Keratinocyte (primary cell): ENCODE measurements at regions not wholly inside any gene's neighbourhood (a gene's known extent, or its start where the extent isn't known, plus 50 kb on each side); places are given as distances from the start of the nearest gene placed in this dataset.

Source experiments
- DNase-seq: peaks from one replicate; pipeline ENCODE4 v3.0.0-alpha.2; 2011; ENCODE audit warnings: low read depth, missing footprints, low spot score
- FAIRE-seq: peaks from 2 replicates; lab custom pipeline; 2011; peaks lifted over from hg19 to GRCh38; lab: Jason Lieb, UNC
- H2AFZ ChIP-seq: 2 replicates; pipeline ENCODE4 v1.6.0; 2012; ENCODE audit warnings: low read length, control low read depth, inconsistent platforms; ENCODE audit not compliant: control insufficient read depth
- H3K27ac ChIP-seq: 2 replicates; pipeline ENCODE4 v1.5.1; 2011; ENCODE audit warnings: low read length; ENCODE audit not compliant: control insufficient read depth, insufficient read depth
- H3K27me3 ChIP-seq: 3 replicates; pipeline ENCODE4 v1.6.0; 2011; ENCODE audit warnings: low read length; ENCODE audit not compliant: control insufficient read depth, insufficient read depth; ENCODE audit errors: extremely low read depth
- H3K36me3 ChIP-seq, 2 experiments: 2 replicates in 1 of 2; 3 replicates in 1 of 2; pipeline ENCODE4 v1.5.1; 2011; ENCODE audit warnings: low read length in 2 of 2, mild to moderate bottlenecking in 1 of 2; ENCODE audit not compliant: control insufficient read depth in 2 of 2, insufficient read depth in 2 of 2; ENCODE audit errors: extremely low read depth in 1 of 2
- H3K4me1 ChIP-seq: 3 replicates; pipeline ENCODE4 v1.5.1; 2011; ENCODE audit warnings: low read length; ENCODE audit not compliant: control insufficient read depth, insufficient read depth; ENCODE audit errors: extremely low read depth
- H3K4me2 ChIP-seq: 3 replicates; pipeline ENCODE4 v1.6.0; 2011; ENCODE audit warnings: low read depth, low read length; ENCODE audit not compliant: control insufficient read depth, insufficient read depth; ENCODE audit errors: extremely low read depth
- H3K4me3 ChIP-seq, 3 experiments: fragments of 200-600 bp in 1 of 3; sonication (generic) in 1 of 3; 2 replicates in 2 of 3; 3 replicates in 1 of 3; pipeline ENCODE4 v1.5.1; 2011 to 2016; ENCODE audit warnings: low read length in 3 of 3, mild to moderate bottlenecking in 3 of 3, control low read depth in 2 of 3, inconsistent platforms in 1 of 3, low read depth in 1 of 3, mixed read lengths in 1 of 3, mixed run types in 1 of 3, moderate library complexity in 1 of 3; ENCODE audit not compliant: control insufficient read depth in 2 of 3, insufficient read depth in 2 of 3; ENCODE audit errors: extremely low read depth in 1 of 3
- H3K79me2 ChIP-seq: 2 replicates; pipeline ENCODE4 v1.6.0; 2012; ENCODE audit warnings: low read length; ENCODE audit not compliant: control insufficient read depth, insufficient read depth
- H3K9ac ChIP-seq: 3 replicates; pipeline ENCODE4 v1.6.0; 2011; ENCODE audit warnings: low read length; ENCODE audit not compliant: control insufficient read depth, insufficient read depth; ENCODE audit errors: extremely low read depth
- H3K9me1 ChIP-seq: 3 replicates; pipeline ENCODE4 v1.6.0; 2011; ENCODE audit warnings: low read length; ENCODE audit not compliant: control insufficient read depth, insufficient read depth; ENCODE audit errors: extremely low read depth
- H3K9me3 ChIP-seq: 2 replicates; pipeline ENCODE4 v1.5.1; 2012; ENCODE audit warnings: low read depth, low read length; ENCODE audit not compliant: control insufficient read depth
- H4K20me1 ChIP-seq: 3 replicates; pipeline ENCODE4 v1.6.0; 2011; ENCODE audit warnings: low read length; ENCODE audit not compliant: control insufficient read depth, insufficient read depth; ENCODE audit errors: extremely low read depth
- EZH2 ChIP-seq: IDR thresholded peaks from one replicate; pipeline ENCODE4 v1.6.1; 2012; ENCODE audit warnings: inconsistent platforms, mild to moderate bottlenecking, low read length, moderate library complexity
- dilution Hi-C: fragments of 300-500 bp; cut with MboI; formaldehyde crosslinking; loops from one replicate; pipeline ENCODE4 v1.7.0; 2020; ENCODE audit warnings: low sequenced_read_pairs; ENCODE audit not compliant: extremely low pct_ligation_motif_present
- TF ChIP-seq, protein P1 (sequence below), 3 experiments: IDR thresholded peaks in 1 of 3; conservative IDR thresholded peaks in 1 of 3; optimal IDR thresholded peaks in 1 of 3; 2 replicates in 2 of 3; 3 replicates in 1 of 3; pipeline versions ENCODE3 to v1.5.1; 2011; ENCODE audit warnings: low read length in 3 of 3, mild to moderate bottlenecking in 3 of 3, moderate library complexity in 2 of 3, control low read depth in 1 of 3, inconsistent platforms in 1 of 3; ENCODE audit not compliant: insufficient read depth in 2 of 3; ENCODE audit errors: extremely low read depth in 1 of 3

DNA sequence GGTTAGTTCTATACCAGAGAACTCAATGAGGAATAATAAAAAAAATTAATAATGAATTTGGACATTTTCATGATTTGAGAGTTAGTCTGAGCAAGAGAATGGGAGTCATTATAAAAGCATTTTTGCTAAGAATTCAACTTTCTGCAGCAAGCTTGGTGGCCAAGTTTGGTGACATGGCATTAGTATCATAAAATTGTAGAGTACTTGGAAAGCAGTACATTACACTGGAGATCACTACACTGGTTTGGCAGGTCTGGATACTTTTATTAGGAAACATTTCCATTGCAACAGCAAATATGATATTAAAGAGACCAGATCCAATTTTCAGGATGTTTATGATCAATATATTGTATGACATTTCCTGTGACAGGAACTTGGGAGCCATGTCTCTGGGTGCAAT, 249.1 kb upstream of the INTU start:
- H3K4me2 ChIP-seq: no peak overlapping the region
- TF ChIP-seq, protein P1, sequence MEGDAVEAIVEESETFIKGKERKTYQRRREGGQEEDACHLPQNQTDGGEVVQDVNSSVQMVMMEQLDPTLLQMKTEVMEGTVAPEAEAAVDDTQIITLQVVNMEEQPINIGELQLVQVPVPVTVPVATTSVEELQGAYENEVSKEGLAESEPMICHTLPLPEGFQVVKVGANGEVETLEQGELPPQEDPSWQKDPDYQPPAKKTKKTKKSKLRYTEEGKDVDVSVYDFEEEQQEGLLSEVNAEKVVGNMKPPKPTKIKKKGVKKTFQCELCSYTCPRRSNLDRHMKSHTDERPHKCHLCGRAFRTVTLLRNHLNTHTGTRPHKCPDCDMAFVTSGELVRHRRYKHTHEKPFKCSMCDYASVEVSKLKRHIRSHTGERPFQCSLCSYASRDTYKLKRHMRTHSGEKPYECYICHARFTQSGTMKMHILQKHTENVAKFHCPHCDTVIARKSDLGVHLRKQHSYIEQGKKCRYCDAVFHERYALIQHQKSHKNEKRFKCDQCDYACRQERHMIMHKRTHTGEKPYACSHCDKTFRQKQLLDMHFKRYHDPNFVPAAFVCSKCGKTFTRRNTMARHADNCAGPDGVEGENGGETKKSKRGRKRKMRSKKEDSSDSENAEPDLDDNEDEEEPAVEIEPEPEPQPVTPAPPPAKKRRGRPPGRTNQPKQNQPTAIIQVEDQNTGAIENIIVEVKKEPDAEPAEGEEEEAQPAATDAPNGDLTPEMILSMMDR (optimal IDR thresholded peaks at IDR 0.05 in 1 of 3, IDR thresholded peaks at IDR 0.05 in 1 of 3, conservative IDR thresholded peaks at IDR 0.05 in 1 of 3; ENCODE audit: extremely low read depth in 1 of 3, insufficient read depth in 2 of 3, low read length in 3 of 3): no peak
- no peak for TF ChIP-seq EZH2
- FAIRE-seq: no peak

DNA sequence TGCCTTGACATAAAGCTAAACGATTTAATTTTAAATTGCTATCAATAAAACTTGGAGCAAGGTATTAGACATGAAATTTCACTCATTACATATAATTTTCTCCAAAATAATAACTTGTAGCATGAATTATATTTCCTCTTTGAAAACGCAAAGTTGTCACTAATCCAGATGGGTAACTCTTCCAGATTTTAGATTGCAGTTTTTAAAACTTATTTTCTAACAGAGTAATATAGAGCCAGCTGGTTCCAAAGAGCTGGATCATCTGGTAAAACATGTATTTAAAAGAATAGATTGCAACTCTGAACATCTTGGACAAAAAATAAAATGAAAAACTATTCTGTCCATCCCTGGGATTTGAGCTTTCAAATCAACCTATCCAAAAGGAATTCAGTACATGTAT, 238.2 kb upstream of the INTU start:
- no peak overlapping the region for H3K27ac ChIP-seq
- FAIRE-seq (no peak), DNase-seq (no peak)
- no peak overlapping the region for H3K4me3 ChIP-seq
- no peak overlapping the region for H3K4me2 ChIP-seq
- H3K4me1 ChIP-seq: no peaks in the 10 kb centered on the region
- no peak overlapping the region for H3K9ac ChIP-seq
- no peaks in the 10 kb centered on the region for H3K27me3 ChIP-seq
- no peaks in the 10 kb centered on the region for H4K20me1 ChIP-seq
- dilution Hi-C loops: no loop called here
- no peak for TF ChIP-seq EZH2
- TF ChIP-seq, protein P1 (optimal IDR thresholded peaks at IDR 0.05 in 1 of 3, IDR thresholded peaks at IDR 0.05 in 1 of 3, conservative IDR thresholded peaks at IDR 0.05 in 1 of 3; ENCODE audit: extremely low read depth in 1 of 3, insufficient read depth in 2 of 3, low read length in 3 of 3): no peak
- H2AFZ ChIP-seq: no peak overlapping the region
- no peaks in the 10 kb centered on the region for H3K79me2 ChIP-seq
- no peaks in the 10 kb centered on the region for H3K9me1 ChIP-seq
- no peaks in the 10 kb centered on the region for H3K36me3 ChIP-seq
- H3K9me3 ChIP-seq: no peaks in the 10 kb centered on the region

More for the DNA sequence above, 249.1 kb upstream of the INTU start:
- no peaks in the 10 kb centered on the region for H3K9me3 ChIP-seq
- no peak overlapping the region for H3K27ac ChIP-seq
- H3K4me3 ChIP-seq: no peak overlapping the region
- dilution Hi-C loops: no loop called here
- no peaks in the 10 kb centered on the region for H3K9me1 ChIP-seq
- H3K36me3 ChIP-seq: no peaks in the 10 kb centered on the region
- no peaks in the 10 kb centered on the region for H4K20me1 ChIP-seq
- H3K9ac ChIP-seq: no peak overlapping the region
- H3K79me2 ChIP-seq: no peaks in the 10 kb centered on the region
- H3K4me1 ChIP-seq: no peaks in the 10 kb centered on the region
- DNase-seq: no peak
- no peak overlapping the region for H2AFZ ChIP-seq
- no peaks in the 10 kb centered on the region for H3K27me3 ChIP-seq
